Amniotic epithelial cell (primary cell): ENCODE measurements at regions not wholly inside any gene's neighbourhood (a gene's known extent, or its start where the extent isn't known, plus 50 kb on each side); places are given as distances from the start of the nearest gene placed in this dataset.

Source experiments
- DNase-seq: peaks from one replicate; pipeline ENCODE4 v3.0.0-alpha.2; 2010; ENCODE audit warnings: low read depth

- no peak for DNase-seq
These were observed 269.2 kb downstream of the ALG10 start for GRCh38 chr12:34291426-34291901.

DNA sequence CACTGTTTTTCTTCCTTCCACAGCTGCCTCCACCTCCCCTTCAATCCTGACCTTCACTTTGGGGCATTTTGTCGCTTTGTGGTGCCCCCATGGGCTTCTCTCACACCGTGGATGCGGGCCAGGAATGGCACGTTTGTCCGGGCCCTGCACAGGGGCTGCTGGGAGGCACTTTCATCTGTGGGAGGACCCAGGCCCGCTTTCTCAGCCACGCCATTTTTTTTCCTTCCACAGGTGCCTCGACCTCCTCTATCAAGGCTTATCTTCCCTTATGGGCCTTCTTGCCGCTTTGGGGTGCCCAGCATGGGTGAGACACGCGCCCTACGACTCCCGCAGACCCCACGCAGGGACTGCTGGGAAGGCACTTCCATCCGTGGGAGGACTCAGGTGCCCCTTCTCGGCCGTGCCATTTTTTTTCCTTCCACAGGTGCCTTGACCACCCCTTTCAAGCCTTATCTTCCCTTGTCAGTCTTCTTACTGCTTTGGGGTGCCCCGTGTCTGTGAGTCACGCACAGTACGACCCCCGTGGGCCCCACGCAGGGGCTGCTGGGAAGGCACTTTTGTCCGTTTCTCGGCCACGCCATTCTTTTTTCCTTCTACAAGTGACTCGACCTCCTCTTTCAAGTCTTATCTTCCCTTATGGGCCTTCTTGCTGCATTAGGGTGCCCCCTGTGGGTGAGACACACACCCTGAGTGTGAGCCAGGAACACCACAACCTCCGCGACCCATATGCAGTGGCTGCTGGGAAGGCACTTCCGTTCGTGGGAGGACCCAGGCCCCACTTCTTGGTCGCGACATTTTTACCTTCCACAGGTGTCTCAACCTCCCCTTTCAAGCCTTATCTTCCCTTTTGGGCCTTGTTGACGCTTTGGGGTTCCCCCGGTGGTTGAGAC lies 270.7 kb downstream of the ALG10 start:
- DNase-seq, result no peak

- no peak for DNase-seq
These were observed 271.8 kb downstream of the ALG10 start for GRCh38 chr12:34294137-34294536.

DNA sequence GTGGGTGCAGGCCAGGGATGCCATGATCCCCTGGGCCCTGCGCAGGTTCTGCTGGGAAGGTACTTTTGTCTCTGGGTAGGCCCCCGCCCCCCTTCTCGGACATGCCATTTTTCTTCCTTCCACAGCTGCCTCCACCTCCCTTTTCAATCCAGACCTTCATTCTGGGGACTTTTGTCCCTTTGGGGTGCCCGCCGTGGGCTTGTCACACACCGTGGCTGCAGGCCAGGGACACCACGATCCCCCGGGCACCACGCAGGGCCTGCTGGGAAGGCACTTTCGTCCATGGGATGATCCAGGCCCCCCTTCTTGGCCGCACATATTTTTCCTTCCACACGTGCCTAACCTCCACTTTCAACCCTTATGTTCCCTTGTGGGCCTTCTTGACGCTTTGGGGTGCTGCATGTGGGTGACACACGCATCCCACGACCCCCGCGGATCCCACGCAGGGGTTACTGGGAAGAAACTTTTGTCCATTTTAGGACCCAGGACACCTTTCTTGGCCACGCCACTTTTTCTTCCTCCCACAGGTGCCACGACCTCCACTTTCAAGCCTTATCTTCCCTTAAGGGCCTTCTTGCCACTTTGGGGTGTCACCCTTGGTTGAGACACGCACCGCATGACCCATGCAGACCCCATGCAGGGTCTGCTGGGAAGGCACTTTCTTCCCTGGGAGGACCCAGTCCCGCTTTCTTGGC lies 272.5 kb downstream of the ALG10 start:
- DNase-seq, result no peak

DNA sequence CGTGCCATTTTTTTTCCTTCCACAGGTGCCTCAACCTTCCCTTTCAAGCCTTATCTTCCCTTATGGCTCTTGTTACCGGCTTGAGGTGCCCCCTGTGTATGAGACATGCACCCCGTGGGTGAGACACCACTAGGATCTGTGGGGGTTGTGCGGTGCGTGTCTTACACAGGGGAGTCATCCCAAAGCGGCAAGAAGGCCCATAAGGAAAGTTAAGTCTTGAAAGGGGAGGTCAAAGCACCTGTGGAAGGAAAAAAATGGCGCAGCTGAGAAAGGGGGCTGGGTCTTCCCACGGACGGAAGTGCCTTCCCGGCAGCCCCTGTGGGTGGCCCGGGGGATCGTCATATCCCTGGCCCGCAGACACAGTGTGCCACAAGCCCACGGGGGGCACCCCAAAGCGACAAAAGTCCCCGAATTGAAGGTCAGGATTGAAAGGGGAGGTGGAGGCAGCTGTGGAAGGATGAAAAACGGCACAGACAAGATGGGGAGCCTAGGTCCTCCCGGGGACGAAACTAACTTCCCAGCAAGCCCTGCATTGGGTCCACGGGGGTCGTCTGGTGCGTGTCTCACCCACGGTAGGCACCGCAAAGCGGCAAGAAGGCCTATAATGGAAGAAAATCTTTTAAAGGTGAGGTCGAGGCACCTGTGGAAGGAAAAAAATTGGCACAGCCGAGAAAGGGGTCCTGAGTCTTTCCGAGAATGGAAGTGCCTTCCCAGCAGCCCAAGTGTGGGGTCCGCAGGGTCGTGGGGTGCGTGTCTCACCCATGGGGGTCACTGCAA lies 273.3 kb downstream of the ALG10 start:
- DNase-seq, result no peak

DNA sequence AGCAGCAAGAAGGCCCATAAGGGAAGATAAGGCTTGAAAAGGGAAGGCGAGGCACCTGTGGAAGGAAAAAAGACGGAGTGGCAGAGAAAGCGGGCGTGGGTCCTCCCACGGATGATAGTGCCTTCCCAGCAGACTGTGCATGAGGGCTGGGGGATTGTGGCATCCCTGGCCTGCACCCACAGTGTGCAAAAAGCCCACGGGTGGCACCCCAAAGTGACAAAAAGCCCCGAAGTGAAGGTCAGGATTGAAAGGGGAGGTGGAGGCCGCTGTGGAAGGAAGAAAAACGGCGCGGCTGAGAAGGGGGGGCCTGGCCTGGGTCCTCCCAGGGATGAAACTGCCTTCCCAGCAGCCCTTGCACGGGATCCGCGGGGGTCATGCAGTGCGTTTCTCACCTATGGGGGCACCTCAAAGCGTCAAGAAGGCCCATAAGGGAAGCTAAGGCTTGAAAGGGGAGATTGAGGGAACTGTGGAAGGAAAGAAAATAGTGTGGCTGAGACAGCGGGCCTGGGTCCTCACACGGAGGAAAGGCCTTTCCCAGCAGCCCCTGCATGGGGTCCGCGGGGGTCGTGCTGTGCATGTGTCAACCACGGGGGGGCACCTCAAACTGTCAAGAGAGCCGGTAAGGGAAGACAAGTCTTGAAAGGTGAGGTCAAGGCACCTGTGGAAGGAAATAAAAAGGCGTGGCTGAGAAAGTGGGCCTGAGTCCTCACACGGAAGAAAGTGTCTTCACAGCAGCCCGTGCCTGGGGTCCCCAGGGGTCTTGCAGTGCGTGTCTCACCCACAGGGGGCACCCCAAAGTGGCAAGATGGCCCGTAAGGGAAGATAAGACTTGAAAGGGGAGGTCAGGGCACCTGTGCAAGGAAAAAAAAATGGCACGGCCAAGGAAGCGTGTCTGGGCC lies 274.1 kb downstream of the ALG10 start:
- no peak for DNase-seq

DNA sequence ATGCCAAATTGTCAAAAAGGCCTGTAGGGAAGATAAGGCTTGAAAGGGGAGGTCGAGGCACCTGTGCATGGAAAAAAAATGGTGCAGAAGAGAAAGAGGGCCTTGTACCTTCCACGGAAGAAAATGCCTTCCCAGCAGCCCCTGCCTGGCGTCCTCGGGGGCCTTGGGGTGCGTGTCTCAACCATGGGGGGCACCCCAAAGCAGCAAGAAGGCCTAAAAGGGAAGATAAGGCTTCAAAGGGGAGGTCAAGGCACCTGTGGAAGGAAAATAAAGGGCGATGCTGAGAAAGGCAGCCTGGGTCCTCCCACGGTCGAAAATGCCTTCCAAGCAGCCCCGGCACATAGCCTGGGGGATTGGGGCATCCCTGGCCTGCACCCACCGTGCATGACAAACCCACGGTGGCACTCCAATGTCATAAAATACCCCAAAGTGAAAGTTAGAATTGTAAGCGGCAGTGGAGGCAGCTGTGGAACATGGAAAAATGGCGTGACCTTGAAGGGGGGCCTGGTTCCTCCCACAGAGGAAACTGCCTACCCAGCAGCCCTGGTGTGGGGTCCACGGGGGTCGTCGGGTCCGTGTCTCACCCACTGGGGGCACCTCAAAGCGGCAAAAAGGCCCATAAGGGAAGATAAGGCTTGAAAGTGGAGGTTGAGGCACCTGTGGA lies 275.0 kb downstream of the ALG10 start:
- DNase-seq, result no peak

- no peak for DNase-seq
These were observed 275.5 kb downstream of the ALG10 start for GRCh38 chr12:34297790-34298164.

- no peak for DNase-seq
These were observed 276.1 kb downstream of the ALG10 start for GRCh38 chr12:34298176-34298970.

DNA sequence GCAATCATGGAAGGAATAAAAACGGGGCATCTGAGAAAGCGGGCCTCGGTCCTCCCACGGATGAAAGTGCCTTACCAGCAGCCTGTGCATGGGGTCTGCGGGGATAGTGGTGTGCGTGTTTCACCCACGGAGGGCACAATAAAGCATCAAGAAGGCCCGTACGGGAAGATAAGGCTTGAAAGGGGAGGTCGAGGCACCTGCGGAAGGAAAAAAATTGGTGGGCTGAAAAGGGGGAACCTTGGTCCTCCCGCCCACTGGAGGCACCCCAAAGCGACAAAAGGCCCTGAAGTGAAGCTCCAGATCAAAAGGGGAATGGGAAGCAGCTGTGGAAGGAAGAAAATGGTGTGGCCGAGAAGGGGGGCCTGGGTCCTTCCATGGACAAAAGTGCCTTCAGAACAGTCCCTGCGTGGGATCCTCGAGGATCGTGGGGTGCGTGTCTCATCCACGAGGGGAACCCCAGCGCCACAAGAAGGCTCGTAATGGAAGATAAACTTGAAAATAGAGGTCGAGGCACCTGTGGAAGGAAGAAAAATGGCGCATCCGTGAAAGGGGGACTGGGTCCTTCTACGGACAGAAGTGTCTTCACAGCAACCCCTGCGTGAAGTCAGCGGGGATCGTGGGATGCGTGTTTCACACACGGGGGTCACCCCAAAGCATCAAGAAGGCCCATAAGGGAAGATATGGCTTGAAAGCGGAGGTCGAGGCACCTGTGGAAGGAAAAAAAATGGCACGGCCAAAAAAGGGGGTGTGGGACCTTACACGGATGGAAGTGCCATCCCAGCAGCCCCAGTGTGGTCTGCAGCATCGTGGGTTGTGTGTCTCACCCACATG lies 276.9 kb downstream of the ALG10 start:
- no peak for DNase-seq

DNA sequence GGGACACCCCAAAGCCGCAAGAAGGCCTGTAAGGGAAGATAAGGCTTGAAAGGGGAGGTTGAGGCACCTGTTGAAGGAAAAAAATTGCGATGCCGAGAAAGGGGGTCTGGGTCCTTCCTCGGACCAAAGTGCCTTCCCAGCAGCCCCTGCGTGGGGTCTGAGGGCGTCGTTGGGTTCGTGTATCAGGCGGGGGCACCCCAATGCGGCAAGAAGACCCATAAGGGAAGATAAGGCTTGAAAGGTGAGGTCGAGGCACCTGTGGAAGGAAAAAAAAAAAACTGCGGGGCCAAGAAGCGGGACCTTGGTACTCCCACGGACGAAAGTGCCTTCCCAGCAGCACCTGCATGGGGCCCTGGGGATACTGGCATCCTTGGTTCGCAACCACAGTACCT lies 277.5 kb downstream of the ALG10 start:
- DNase-seq, result no peak

DNA sequence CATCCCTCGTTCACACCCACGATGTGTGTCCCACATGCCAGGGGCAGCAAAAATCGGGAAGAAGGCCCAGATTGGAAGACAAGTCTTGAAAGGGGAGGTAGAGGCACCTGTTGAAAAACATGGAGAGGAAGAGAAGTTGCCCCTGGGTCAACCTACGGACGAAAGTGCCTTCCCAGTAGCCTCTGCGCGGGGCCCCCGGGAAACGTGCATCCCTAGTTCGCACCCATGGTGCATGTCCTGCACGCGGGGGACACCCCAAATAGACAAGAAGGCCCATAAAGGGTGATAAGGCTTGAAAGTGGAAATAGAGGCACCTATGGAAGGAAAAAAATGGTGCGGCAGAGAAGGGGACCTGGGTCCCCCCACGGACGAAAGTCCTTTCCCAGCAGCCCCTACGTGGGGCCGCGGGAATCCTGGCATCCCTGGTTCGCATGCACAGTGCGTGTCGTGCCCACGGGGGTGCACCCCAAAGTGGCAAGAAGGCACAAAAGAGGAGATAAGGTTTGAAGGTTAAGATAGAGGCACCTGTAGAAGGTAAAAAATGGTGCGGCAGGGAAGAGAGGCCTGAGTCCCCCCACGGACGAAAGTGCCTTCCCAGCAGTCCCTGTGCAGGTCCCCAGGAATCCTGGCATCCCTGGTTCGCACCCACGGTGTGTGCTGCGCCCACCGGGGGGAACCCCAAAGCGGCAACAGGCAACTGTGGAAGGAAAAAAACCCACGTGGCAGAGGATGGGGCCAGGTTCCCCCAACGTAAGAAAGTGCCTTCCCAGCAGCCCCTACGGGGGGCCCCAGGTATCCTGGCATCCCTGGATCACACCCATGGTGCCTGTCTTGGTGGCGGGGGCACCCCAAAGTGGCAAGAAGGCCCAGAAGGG lies 278.3 kb downstream of the ALG10 start:
- no peak for DNase-seq

DNA sequence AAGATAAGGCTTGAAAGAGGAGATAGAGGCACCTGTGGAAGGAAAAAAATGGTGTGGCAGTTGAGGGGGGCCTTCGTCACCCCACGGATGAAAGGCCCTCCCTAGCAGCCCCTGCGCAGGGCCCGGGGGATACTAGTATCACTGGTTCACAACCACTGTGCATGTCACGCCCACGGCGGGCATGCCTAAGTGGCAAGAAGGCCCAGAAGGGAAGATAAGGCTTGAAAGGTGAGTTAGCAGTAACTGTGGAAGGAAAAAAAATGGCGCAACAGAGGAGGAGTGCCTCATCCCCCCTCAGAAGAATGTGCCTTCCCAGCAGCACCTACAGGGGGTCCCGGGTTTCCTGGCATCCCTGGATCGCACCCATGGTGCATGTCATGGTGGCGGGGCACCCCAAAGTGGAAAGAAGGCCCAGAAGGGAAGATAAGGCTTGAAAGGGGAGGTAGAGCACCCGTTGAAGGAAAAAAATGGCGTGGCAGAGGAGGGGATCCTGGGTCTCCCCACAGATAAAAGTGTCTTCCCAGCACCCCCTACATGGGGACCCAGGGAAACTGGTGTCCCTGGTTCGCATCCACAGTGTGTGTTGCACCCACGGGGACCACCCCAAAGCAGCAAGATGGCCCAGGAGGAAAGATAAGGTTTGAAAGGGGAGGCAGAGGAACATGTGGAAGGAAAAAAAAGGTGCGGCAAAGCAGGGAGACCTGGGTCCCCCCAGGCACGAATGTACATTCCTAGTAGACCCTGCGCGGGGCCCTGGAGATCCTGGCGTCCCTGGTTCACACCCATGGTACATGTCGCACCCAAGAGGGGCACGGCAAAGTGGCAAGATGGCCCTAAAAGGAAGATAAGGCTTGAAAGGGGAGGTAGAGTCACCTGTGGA lies 279.2 kb downstream of the ALG10 start:
- no peak for DNase-seq

- DNase-seq, result no peak
These were observed 280.0 kb downstream of the ALG10 start for GRCh38 chr12:34302131-34302885.

DNA sequence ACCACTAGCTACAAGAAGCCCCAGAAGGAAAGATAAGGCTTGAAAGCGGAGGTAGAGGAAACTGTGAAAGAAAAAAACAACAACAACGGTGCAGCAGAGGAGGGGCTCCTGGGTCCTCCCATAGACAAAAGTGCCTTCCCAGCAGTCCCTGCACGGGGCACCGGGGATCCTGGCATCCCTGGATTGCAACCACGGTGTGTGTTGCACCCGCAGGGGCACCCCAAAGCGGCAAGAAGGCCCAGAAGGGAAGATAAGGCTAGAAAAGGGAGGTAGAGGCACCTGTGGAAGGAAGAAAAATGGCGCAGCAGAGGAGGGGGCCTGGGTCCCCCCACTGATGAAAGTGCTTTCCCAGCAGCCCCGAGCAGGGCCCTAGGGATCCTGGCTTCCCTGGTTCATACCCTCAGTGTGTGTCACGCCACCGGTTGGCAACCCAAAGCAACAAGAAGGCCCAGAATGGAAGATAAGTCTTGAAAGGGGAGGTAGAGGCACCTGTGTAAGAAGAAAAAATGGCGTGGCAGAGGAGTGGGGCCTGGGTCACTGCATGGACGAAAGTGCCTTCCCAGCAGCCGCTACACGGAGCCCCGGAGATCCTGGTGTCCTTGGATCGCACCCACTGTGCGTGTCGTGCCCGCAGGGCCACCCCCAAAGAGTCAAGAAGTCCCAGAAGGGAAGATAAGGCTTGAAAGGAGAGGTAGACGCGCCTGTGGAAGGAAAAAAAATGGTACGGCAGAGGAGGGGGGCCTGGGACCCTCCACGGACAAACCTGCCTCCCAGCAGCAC lies 281.0 kb downstream of the ALG10 start:
- DNase-seq, result no peak

DNA sequence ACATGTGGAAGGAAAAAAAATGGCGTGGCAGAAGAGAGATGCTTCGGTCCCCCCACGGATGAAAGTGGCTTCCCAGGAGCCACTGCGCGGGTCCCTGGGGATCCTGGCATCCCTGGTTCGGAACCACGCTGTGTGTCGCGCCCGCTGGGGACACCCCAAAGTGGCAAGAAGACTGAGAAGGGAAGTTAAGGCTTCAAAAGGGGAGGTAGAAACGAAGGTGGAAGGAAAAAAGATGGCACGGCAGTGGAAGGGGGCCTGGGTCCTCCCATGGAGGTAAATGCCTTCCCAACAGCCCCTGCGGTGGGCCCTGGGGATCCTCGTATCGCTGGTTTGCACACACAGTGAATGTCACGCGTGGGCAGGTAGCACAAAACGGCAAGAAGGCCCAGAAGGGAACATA lies 281.7 kb downstream of the ALG10 start:
- no peak for DNase-seq
